Loucy (cell line): ENCODE measurements at regions not wholly inside any gene's neighbourhood (a gene's known extent, or its start where the extent isn't known, plus 50 kb on each side); places are given as distances from the start of the nearest gene placed in this dataset.

Experiments used
- H2AFZ ChIP-seq: fragments of 200-600 bp; sonication (generic); 2 replicates; pipeline ENCODE4 v1.6.0; 2016; ENCODE audit warnings: antibody characterized with exemption, mild to moderate bottlenecking, low read length, moderate library complexity
- H3F3A ChIP-seq: fragments of 200-600 bp; 2 replicates; pipeline ENCODE4 v1.6.0; 2016; ENCODE audit warnings: antibody characterized with exemption, low read depth, mild to moderate bottlenecking
- H3K27me3 ChIP-seq: fragments of 200-600 bp; sonication (generic); 2 replicates; pipeline ENCODE4 v1.6.1; 2014; ENCODE audit warnings: low read length, mild to moderate bottlenecking; ENCODE audit not compliant: insufficient read depth, poor library complexity, severe bottlenecking
- H3K36me3 ChIP-seq: fragments of 200-600 bp; sonication (generic); 2 replicates; pipeline ENCODE4 v1.6.1; 2016; ENCODE audit warnings: low read length; ENCODE audit not compliant: insufficient read depth
- H3K4me1 ChIP-seq: fragments of 200-600 bp; sonication (generic); 2 replicates; pipeline ENCODE4 v1.5.1; 2014; ENCODE audit warnings: low read length, mild to moderate bottlenecking; ENCODE audit not compliant: insufficient read depth, poor library complexity, severe bottlenecking
- H3K4me2 ChIP-seq: fragments of 200-600 bp; sonication (generic); 2 replicates; pipeline ENCODE4 v1.6.0; 2014; ENCODE audit warnings: antibody characterized with exemption, low read length, low read depth, mild to moderate bottlenecking; ENCODE audit not compliant: poor library complexity, severe bottlenecking
- H3K4me3 ChIP-seq: fragments of 200-600 bp; sonication (generic); 2 replicates; pipeline ENCODE4 v1.5.1; 2014; ENCODE audit warnings: low read length, mild to moderate bottlenecking, mixed read lengths; ENCODE audit not compliant: poor library complexity, severe bottlenecking
- H3K79me2 ChIP-seq: fragments of 200-600 bp; sonication (generic); 2 replicates; pipeline ENCODE4 v1.6.1; 2014; ENCODE audit warnings: low read length; ENCODE audit not compliant: insufficient read depth
- H3K9ac ChIP-seq: fragments of 200-600 bp; sonication (generic); 2 replicates; pipeline ENCODE4 v1.6.0; 2014; ENCODE audit warnings: mild to moderate bottlenecking, low read depth, low read length, moderate library complexity; ENCODE audit not compliant: poor library complexity, severe bottlenecking
- H3K9me2 ChIP-seq: fragments of 200-600 bp; sonication (generic); replicated peaks from 2 replicates; pipeline ENCODE4 v1.6.1; 2016; ENCODE audit warnings: low read depth, low read length, mixed read lengths
- H3K9me3 ChIP-seq: fragments of 200-600 bp; sonication (generic); 2 replicates; pipeline ENCODE4 v1.6.1; 2014; ENCODE audit warnings: mild to moderate bottlenecking, antibody characterized with exemption, low read length, low read depth; ENCODE audit not compliant: insufficient read depth
- H4K20me1 ChIP-seq: fragments of 200-600 bp; sonication (generic); 2 replicates; pipeline ENCODE4 v1.6.0; 2014; ENCODE audit warnings: antibody characterized with exemption, low read length, mild to moderate bottlenecking; ENCODE audit not compliant: insufficient read depth, poor library complexity, severe bottlenecking
- CTCF ChIP-seq: fragments of 200-600 bp; sonication (generic); conservative IDR thresholded peaks from 2 replicates; pipeline ENCODE4 v1.5.1; 2014; ENCODE audit warnings: mild to moderate bottlenecking, antibody characterized with exemption, low read length
- EZH2phosphoT487 ChIP-seq: fragments of 200-600 bp; IDR thresholded peaks from 2 replicates; pipeline ENCODE4 v1.6.1; 2018; ENCODE audit warnings: antibody characterized with exemption, mild to moderate bottlenecking, moderate library complexity, borderline replicate concordance

DNA sequence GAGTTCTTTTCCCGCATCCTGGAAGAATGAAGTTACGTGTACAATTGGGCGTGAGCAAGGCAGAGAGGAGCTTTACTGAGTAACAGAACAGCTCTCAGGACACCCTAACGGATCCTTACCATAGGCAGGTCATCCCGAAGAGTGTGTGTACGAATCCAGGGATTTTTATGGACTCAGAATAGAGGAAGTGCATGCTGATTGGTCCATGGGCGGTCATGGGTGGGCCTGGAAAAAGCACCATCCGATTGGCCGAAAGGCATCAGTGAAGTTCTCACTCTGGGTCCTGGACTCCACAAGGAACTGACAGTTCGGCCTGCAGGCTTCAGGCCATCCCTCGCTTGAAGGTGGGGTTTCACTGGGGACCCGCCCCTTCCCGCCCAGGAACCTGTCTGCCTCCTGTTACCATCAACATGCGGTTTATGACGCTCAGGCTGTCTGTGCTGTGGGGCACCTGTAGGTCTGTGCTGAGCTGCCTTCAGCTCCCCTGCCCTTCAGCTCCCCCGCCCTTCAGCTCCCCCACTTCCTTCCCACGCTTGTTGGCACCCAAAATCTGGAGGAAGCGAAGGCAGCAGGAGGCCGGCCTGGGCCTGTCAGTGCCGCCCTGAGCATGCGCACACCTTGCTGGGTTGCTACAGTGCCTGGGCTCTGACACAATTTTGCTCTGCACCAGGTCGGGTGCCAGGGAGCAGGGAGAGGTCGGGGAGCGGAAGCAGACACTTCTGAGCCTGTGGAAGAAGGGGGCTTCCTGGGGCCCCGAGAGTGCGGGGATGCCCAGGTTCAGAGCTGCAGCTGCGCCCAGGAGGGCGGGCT lies 57.9 kb upstream of the MANEA start:
- Histone ChIP-seq H3K27me3 (no peaks in the 10 kb centered on the region), H3K9me3 (no peaks in the 10 kb centered on the region), H2AFZ (no peak overlapping the region; the same call in 1 of the 2 replicates), H3K4me2 (no peak overlapping the region), H4K20me1 (no peaks in the 10 kb centered on the region), H3K9ac (no peak overlapping the region), H3K4me3 (no peak overlapping the region), H3F3A (no peaks in the 10 kb centered on the region), H3K36me3 (no peaks in the 10 kb centered on the region), H3K79me2 (no peaks in the 10 kb centered on the region), H3K9me2 (no peaks in the 10 kb centered on the region), H3K4me1 (no peaks in the 10 kb centered on the region)
- TF ChIP-seq CTCF (no peak), EZH2phosphoT487 (no peak)

DNA sequence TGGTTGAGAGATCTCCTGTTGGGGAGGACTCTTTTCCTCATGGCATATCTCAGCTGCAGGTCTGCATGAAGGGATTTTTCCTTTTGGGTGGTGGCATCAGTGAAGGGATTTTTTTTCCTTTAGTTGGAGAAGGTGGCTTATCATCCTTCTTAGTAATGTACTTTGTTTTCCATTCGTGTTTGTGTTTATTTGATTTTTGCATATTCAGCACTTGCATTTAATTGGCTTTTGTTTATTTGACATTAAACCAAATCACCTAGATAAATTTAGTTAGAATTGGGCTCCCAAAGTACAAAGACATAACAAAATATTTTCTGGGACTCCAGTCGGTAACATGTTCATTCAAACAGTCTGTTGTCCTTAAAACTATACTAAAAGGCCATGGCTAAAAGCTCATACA lies 56.2 kb upstream of the MANEA start:
- no peaks in the 10 kb centered on the region for H3K4me1 ChIP-seq
- no peaks in the 10 kb centered on the region for H3K27me3 ChIP-seq
- H2AFZ ChIP-seq = no peak overlapping the region
- TF ChIP-seq EZH2phosphoT487 (no peak), CTCF (no peak)
- no peaks in the 10 kb centered on the region for H3K9me2 ChIP-seq
- H3K9me3 ChIP-seq = no peaks in the 10 kb centered on the region
- no peak overlapping the region for H3K4me3 ChIP-seq
- H3K36me3 ChIP-seq = no peaks in the 10 kb centered on the region
- H4K20me1 ChIP-seq = no peaks in the 10 kb centered on the region
- no peak overlapping the region for H3K4me2 ChIP-seq
- no peak overlapping the region for H3K9ac ChIP-seq
- H3K79me2 ChIP-seq = no peaks in the 10 kb centered on the region
- no peaks in the 10 kb centered on the region for H3F3A ChIP-seq
